Stimulated activated CD4-positive, alpha-beta T cell treated with anti-CD3 and anti-CD28 coated beads, Interleukin-2, amount 100 ng/mL, for 48 hours (primary cell): ENCODE measurements at regions not wholly inside any gene's neighbourhood (a gene's known extent, or its start where the extent isn't known, plus 50 kb on each side); places are given as distances from the start of the nearest gene placed in this dataset.

ENCODE experiments used
- DNase-seq, 2 donors: peaks; one replicate each; pipeline ENCODE4 v3.0.0-alpha.2; 2020

- DNase-seq, result no peak
Observed at GRCh38 chr13:100753376-100753775, 78.8 kb upstream of the TMTC4 start.

GRCh38 chr13:100751826-100752225 lies 77.2 kb upstream of the TMTC4 start:
- DNase-seq, result no peak

GRCh38 chr13:100746953-100747683 lies 72.5 kb upstream of the TMTC4 start:
- DNase-seq, result no peak

GRCh38 chr13:100738176-100738855 lies 63.7 kb upstream of the TMTC4 start:
- DNase-seq, result no peak

GRCh38 chr13:100735494-100735893 lies 60.9 kb upstream of the TMTC4 start:
- DNase-seq, result no peak

- DNase-seq, result no peak
Observed at GRCh38 chr13:100734194-100734720, 59.7 kb upstream of the TMTC4 start.

- DNase-seq, result no peak
Observed at GRCh38 chr13:100733261-100733660, 58.7 kb upstream of the TMTC4 start.

GRCh38 chr13:100728201-100728600 lies 53.6 kb upstream of the TMTC4 start:
- DNase-seq, result no peak

GRCh38 chr13:100725472-100725871 lies 50.9 kb upstream of the TMTC4 start:
- no peak for DNase-seq

- no peak for DNase-seq
Observed at GRCh38 chr13:100724568-100724967, 50.0 kb upstream of the TMTC4 start.
